ENCODE measurements at regions not wholly inside any gene's neighbourhood (a gene's known extent, or its start where the extent isn't known, plus 50 kb on each side); places are given as distances from the start of the nearest gene placed in this dataset.
A peak's percentile ranks its signal among the peaks of the same experiment; 100 is the strongest.

DNA sequence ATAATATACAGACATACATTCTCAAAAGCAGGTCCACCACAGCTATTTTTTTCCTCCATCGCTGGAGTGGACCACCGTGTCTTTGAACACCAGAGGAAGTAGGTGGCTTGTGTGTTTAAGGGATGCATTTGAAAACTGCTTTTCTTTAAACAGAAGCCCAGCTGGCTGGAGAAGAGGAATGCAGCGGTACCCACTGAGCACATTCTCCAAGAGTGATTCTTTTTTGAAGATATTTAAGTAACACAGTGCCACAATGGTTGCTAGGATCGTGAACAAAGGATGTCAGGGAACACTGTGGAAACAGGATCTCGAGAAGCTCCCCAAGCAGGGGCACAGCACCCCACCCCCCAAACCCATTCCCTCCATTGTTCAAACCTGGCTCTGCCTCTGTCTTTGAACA is 286.6 kb upstream of the PWP1 start:
- no peak for DNase-seq (ENCODE audit: low spot score)

DNA sequence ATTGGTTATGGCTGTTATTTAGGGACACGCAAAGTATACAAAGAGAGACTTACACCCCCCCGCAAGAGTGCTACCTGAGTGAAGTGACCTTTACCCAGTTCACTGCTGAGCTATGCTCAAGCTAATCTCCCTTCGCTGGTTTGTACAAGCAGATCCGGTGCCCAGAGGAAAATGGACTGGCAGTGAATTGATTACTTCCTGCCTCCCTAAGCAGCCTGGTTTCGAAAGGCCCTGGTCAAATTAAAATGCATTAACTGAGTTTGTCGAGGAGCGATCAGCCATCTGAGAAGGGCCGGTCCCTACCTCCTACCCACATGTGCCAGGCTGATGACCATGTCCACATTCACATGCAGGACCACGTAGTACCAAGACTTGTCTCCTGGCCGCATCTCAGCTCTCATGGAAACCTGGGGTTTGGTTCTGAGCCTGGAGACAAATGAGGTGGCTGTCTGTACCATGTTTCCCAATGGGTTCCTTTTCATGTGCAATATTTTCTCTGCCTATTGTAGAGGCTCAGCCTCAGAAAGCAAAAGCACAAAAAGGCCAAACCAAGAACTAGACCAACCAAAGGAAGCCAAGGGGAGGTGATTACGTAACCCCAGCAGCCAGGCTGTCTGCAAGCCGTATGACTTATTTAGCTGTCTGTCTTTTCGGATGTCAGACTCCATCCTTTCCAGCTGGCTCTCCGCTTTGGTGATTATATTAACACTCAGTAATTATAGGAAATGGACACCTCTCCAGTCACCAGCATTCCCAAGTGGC is 284.7 kb upstream of the PWP1 start:
- no peak for DNase-seq (ENCODE audit: low spot score)

DNA sequence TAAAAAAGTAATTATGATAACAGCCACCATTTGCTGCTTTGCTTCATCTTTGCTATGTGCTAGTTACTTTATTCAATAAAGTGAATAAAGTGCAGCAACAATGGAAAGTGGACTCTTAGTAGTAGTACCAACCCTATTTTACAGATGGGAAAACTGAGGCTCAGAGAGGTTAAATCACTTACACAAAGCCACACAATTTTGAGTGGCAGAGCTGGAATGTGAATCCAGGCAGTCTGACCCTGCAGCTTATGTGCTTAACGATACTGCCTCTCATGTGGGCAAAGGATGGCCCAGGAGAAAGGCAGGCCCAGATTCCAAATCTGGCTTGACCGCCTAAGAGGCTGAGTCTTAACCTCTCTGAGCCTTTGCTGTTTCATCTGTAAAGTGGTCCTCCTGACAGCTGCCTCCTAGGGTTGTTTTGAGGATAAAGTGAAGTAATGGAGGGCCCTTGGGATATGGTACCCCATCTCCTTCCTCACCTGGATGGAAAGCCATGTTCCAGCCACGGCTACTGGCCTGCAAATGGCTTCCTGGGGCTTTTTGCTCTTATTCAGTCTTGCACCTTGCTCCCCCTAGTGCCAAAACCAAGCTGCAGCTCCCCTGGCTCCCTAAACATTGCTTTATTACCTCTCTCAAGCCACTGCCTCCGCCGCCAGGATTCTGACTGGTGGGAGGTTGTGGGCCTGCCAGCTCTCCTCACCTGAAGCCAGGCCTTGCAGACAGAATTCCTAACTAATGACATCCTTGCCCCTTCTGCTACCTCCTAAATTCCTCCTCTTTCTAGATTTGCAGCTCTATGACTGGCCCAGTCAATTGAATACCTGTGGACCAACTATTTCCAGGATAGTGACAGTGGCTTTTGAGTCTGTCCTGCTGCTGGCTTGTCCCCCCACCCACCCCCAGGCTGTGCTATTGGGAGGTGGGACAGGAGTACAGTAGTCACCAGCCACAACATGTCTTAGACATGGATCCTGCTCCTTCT is 283.3 kb upstream of the PWP1 start:
- DNase-seq (ENCODE audit: low spot score): peak; percentile 45

DNA sequence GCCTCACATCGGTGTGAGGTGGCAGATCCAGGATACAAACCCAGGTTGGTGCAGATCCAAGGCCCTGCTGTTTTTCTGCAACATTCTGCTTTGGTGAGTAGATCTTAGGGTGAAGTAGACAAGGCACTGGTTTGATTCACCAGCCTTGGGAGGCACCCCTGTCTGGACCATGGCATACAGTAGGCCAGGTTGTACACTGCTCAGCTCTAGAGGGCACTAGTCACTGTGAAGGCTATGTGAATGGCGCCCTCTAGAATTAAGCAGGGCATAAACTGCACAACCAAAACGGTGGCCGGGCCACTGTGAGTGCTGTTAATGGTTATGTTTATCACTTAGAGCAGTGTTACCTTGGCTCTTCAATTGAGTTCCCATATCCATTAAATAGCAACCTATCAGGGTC is 280.6 kb upstream of the PWP1 start:
- DNase-seq (ENCODE audit: low spot score): no peak

GRCh38 chr12:107405436-107405835 is 280.2 kb upstream of the PWP1 start:
- DNase-seq (ENCODE audit: low spot score): no peak

DNA sequence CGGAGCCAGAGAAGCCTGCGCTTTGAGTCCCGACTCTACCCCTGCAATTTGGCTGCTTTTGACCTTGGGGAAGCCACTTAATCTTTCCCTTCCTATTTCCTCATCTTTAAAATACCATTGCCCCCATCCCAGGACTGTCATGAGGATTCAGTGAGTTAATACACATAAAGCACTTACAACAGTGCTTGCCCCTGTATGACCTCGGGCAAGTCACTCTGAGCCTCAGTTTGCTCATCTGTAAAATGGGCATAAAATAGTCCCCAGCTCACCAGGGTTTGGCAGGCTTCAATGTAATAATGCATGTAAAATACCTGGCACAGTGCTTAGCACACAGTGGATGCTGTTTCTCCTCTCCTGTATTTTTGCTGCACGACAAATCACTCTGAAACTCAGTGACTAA is 278.7 kb upstream of the PWP1 start:
- no peak for DNase-seq (ENCODE audit: low spot score)

DNA sequence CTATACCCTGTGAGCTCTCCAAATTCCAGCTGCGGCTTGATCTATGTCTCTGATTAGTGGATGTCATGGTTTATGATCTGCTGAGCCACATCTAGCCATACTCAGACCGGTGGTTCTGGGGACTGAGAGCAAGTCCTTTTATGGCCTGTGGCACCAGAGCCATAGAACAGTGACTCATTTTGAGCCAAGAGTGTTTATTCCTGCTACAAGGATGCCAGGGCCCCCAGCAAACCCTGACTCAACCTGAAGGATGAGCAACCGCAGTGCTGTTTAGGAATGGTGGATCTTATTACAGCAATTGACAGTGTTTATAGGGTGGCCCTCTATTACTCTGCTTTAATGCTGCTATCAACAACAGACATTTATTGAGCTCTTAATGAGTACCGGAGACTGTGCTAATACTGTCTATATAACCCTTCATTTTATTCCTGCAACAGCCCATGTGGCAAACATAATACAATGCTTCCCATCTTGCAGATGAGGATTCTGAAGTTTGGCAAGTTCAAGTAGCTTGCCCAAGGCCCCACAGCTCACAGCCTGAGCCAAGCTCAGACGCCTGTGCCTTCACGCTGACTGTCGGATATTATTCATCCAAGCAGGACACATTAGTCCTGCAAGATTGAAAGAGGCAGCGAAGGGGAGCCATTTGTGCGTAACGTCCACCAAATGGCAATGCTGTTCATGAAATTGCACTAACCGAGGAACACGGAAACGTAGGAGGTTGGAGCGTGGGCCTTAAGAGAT is 273.6 kb upstream of the PWP1 start:
- no peak for DNase-seq (ENCODE audit: low spot score)

- no peak for DNase-seq (ENCODE audit: low spot score)
Measured at GRCh38 chr12:107415071-107415470, 270.5 kb upstream of the PWP1 start.

DNA sequence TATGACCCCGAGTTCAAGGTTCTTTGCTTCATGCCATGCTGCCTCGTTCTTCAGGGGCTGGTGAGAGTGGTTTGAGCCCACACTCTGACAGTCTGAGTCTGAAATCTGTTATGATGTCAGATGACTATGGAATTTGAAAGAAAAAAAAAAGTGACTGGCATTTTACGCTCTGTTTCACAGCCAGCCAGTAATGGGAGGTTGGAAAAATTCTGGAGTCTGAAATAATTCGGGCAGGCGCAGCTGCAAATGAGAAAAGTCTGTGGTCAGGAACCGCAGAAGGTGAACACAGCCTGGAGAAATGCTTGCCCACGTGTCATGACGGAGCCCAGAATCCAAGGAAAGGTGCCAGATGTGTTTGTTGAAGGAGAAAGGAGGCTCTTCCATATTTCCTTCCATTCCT is 269.8 kb upstream of the PWP1 start:
- DNase-seq (ENCODE audit: low spot score): no peak

GRCh38 chr12:107417004-107417403 is 268.6 kb upstream of the PWP1 start:
- DNase-seq (ENCODE audit: low spot score): no peak

DNA sequence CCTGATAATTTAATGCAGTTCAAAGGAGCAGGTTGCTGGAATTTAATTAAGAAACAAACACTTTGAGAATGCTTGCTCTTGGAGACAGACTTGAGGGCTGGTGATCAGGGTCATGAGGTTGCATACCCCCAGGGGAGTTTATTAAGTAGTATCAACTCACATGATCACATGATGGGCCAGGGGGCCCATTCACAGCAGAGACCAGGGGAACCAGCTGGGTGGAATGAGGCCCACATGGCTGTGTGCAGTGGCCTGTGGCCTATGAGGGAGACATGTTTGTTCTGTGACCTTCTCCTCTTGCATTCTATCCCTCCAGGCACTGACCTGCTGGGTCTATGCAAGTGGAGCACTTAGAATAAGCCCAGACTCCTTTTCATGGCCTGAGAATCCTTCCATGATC is 266.6 kb upstream of the PWP1 start:
- DNase-seq (ENCODE audit: low spot score): no peak

- DNase-seq (ENCODE audit: low spot score): no peak
Measured at GRCh38 chr12:107423531-107423930, 262.1 kb upstream of the PWP1 start.

- DNase-seq (ENCODE audit: low spot score): no peak
Measured at GRCh38 chr12:107429006-107429705, 256.4 kb upstream of the PWP1 start.

GRCh38 chr12:107431942-107432341 is 253.7 kb upstream of the PWP1 start:
- DNase-seq (ENCODE audit: low spot score): no peak

DNA sequence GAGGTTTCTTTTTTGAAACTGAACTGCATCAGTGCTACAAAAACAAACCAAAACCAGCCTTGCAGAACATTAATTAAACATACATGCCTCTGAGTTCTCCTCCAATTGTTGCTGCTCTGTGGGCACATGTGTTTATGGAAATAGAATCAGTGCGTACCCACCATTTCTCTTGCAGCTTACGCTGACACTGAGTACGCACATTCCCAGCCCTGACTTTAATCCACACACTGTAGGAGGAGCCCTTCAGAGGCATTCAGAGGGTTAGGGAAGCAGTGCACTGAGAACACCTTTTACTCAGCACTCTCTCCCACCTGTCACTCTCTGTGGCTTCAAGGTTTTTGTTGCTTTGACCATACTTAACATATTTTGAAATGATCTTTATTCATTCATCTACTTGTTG is 250.5 kb upstream of the PWP1 start:
- no peak for DNase-seq (ENCODE audit: low spot score)

DNA sequence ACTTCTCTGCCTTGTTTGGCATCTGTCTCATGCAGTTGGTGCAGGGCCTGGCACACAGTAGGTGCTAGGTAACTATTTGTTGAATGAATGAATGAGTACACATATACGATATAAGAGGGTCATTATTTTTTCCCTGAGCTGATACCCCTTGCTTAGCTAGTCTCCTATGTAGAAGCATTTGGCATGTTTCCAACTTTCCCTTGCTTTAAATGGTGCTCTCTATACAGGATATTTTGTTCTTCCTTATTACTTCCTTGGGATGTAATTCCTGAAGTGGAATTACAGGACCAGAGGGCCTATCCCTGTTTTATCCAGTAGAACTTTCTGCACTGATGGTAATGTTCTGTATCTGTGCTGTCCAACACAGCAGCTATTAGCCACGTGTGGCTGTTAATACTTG is 250.1 kb upstream of the PWP1 start:
- DNase-seq (ENCODE audit: low spot score): no peak

DNA sequence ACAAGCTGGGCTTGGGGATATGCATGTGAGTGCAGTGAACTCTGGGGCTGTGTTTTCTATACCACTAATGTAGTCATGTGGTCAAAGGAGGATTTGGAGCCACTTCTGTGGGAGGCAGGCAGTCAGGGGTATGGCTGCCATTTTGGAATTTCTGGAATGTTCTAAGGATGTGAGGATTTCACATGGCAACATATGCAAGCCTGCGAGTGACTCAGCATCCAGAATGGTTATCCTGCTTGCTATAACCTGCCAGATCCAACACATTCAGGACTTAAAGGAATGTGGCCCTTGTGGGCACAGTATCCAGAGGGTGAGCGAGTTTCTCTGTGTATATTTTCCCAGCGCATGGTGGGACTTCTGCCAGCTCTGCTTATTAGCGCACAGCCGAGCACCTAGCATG is 249.2 kb upstream of the PWP1 start:
- DNase-seq (ENCODE audit: low spot score): peak; percentile 23

DNA sequence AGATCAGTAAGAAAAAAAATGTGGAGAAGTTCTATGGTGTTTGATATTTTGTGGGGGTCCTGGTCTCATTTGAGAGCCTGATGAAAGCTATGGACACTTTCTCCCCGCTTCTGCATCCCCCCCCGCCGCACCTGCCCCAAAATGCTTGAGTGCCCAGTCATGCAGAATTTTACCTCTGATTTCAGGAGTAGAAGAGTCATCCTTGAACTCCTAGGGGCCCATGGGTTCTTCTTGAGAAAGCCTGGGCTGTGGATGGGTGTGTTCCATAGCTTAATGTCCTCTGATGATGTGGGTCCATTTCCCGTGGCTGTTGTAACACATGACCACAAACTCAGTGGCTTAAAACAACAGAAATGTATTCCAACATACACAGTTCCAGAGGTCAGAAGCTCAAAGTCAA is 248.8 kb upstream of the PWP1 start:
- DNase-seq (ENCODE audit: low spot score): no peak

GRCh38 chr12:107437954-107438353 is 247.6 kb upstream of the PWP1 start:
- DNase-seq (ENCODE audit: low spot score): no peak

- DNase-seq (ENCODE audit: low spot score): no peak
Measured at GRCh38 chr12:107439026-107439738, 246.4 kb upstream of the PWP1 start.

GRCh38 chr12:107440606-107441005 is 245.0 kb upstream of the PWP1 start:
- DNase-seq (ENCODE audit: low spot score): no peak

Data from umbilical cord (tissue), 1 donor.